Gastrocnemius medialis (tissue), 4 donors: ENCODE measurements at regions not wholly inside any gene's neighbourhood (a gene's known extent, or its start where the extent isn't known, plus 50 kb on each side); places are given as distances from the start of the nearest gene placed in this dataset.

Experiments used
- CTCF ChIP-seq, 5 experiments: fragments of 450-650 bp in 3 of 5; fragments of 200-600 bp in 2 of 5; sonication (generic) in 2 of 5; IDR thresholded peaks in 4 of 5; conservative IDR thresholded peaks in 1 of 5; 1 replicate in 4 of 5; 2 replicates in 1 of 5; pipeline ENCODE4 v1.5.1; 2016 to 2019; ENCODE audit warnings: antibody characterized with exemption in 5 of 5, mild to moderate bottlenecking in 3 of 5, moderate library complexity in 3 of 5
- POLR2A ChIP-seq, 2 donors: fragments of 450-650 bp; IDR thresholded peaks; one replicate each; pipeline ENCODE4 v1.6.1; 2017; ENCODE audit warnings: antibody characterized with exemption in 2 of 2, mild to moderate bottlenecking in 2 of 2, moderate library complexity in 2 of 2

DNA sequence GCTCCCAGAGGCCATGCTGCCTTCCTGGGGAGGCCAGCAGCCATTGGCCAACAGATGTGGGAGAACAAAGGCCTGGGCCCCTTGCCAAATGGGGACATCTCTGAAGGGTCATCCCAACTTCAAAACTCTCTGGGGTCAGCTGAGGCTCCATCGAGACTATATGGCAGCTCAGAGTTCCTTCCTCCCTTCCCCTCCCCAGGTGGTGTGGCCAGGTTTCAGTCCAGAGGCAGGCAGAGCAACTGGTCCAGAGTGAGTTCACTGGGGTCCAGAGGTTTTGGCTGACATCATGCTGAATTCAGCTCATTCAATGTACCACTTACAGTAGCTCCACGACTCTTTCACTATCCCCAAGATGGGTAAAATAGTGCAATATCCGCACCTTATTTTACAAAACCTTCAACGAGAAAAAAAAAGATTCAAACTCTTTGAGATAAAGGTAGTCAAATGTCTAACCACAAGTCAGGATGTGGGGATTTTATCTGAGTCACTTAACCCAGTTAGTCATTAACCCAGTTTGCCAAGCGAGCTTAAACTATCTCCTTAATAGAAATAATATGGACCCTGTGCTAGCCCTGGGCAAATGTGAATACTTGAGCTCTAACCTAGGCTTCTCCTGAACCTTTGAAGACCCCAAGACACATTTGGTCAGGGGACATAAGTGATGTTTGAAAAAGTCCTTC, 108.4 kb upstream of the PLEKHG1 start:
- no peak for TF ChIP-seq CTCF (IDR thresholded peaks at IDR 0.05 in 4 of 5, conservative IDR thresholded peaks at IDR 0.05 in 1 of 5)
- no peak for TF ChIP-seq POLR2A (IDR thresholded peaks at IDR 0.05)
